ENCODE measurements at regions not wholly inside any gene's neighbourhood (a gene's known extent, or its start where the extent isn't known, plus 50 kb on each side); places are given as distances from the start of the nearest gene placed in this dataset.

DNA sequence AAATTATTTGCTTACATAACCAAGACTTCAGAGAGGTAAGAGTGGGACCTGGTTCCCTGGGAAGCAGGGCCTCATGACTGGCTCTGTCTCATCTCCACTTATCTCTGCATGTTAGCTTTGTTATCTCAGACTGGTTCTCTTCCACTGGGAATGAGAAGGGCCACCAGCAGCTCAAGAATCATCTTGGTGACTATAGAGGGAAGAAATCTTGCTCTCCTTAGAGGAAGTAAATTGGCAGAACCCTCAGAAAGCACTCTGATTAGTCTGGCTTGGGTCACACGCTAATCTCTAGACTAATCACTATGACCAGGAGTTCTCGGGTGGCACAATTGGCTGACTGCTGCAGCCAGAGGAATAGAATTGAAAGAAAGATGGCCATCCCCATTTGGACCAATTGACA lies 110.8 kb upstream of the KRAS start:
- TF ChIP-seq SP1 (CRISPR knock-in tag; conservative IDR thresholded peaks at IDR 0.05) = no peak
- TF ChIP-seq CTCF (IDR thresholded peaks at IDR 0.05) = no peak
- TF ChIP-seq, protein P1, sequence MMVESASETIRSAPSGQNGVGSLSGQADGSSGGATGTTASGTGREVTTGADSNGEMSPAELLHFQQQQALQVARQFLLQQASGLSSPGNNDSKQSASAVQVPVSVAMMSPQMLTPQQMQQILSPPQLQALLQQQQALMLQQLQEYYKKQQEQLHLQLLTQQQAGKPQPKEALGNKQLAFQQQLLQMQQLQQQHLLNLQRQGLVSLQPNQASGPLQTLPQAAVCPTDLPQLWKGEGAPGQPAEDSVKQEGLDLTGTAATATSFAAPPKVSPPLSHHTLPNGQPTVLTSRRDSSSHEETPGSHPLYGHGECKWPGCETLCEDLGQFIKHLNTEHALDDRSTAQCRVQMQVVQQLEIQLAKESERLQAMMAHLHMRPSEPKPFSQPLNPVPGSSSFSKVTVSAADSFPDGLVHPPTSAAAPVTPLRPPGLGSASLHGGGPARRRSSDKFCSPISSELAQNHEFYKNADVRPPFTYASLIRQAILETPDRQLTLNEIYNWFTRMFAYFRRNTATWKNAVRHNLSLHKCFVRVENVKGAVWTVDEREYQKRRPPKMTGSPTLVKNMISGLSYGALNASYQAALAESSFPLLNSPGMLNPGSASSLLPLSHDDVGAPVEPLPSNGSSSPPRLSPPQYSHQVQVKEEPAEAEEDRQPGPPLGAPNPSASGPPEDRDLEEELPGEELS (CRISPR knock-in tag; IDR thresholded peaks at IDR 0.05) = no peak
- TF ChIP-seq GABPB1 (CRISPR knock-in tag; IDR thresholded peaks at IDR 0.05) = no peak
- no peak for TF ChIP-seq USF1 (CRISPR knock-in tag; IDR thresholded peaks at IDR 0.05)
- no peak for TF ChIP-seq ELF4 (CRISPR knock-in tag; IDR thresholded peaks at IDR 0.05; ENCODE audit: low read depth)
